ENCODE measurements at regions not wholly inside any gene's neighbourhood (a gene's known extent, or its start where the extent isn't known, plus 50 kb on each side); places are given as distances from the start of the nearest gene placed in this dataset.

DNA sequence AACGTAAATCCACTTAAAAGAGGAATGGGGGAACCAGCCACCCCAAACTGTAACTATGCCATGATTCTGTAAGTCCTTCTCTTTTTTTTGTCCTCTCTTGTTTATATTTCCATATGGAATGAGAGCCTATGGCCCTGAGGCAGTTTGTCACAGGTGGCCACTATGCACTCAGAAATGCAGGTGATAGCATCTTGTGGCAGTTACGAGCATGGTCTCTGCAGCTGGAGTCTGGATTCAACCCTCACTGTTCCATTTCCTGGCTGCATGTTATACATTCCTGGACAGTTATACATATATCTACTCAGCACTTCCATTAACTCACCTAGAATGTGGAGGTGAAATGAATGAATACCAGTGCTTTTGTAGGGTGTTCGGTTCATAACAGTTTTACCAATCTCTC, 291.5 kb upstream of the FANCL start:
- Histone ChIP-seq H3K4me3 (no peak overlapping the region), H3K36me3 (no peaks in the 10 kb centered on the region), H3K9me3 (no peaks in the 10 kb centered on the region), H3K27ac (no peak overlapping the region), H3K4me1 (ENCODE audit: insufficient read depth) (no peaks in the 10 kb centered on the region), H3K27me3 (no peaks in the 10 kb centered on the region)
- 91 to 94% (median 91%) methylated on average over 3 of the region's 3 CpGs for WGBS, 3 donors
- no peak for DNase-seq
- TF ChIP-seq POLR2A (IDR thresholded peaks at IDR 0.05) (no peak), EP300 (IDR thresholded peaks at IDR 0.05) (no peak)
- TF ChIP-seq, protein P1, sequence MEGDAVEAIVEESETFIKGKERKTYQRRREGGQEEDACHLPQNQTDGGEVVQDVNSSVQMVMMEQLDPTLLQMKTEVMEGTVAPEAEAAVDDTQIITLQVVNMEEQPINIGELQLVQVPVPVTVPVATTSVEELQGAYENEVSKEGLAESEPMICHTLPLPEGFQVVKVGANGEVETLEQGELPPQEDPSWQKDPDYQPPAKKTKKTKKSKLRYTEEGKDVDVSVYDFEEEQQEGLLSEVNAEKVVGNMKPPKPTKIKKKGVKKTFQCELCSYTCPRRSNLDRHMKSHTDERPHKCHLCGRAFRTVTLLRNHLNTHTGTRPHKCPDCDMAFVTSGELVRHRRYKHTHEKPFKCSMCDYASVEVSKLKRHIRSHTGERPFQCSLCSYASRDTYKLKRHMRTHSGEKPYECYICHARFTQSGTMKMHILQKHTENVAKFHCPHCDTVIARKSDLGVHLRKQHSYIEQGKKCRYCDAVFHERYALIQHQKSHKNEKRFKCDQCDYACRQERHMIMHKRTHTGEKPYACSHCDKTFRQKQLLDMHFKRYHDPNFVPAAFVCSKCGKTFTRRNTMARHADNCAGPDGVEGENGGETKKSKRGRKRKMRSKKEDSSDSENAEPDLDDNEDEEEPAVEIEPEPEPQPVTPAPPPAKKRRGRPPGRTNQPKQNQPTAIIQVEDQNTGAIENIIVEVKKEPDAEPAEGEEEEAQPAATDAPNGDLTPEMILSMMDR (IDR thresholded peaks at IDR 0.05): no peak
- intact Hi-C loops (cut with DNase I): no loop called here

DNA sequence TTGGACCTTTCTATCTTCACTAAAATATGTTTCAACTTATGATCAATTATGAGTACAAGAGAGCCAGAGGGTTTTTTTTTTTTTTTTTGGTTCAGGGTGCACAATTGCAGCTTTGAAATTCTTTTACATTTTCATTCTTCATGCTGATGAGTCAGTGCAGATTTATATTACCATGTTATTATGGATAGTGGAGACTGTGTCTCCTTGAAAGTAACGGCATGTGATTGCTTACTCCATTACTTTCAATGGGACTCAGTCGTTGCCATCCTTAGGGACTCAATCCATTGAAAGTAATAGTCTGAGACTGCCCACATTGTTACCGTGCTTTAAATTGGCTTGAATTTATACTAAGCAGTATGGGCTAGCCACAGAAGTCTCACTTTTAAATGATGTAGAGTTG, 286.5 kb upstream of the FANCL start:
- Histone ChIP-seq H3K36me3 (no peaks in the 10 kb centered on the region), H3K27me3 (no peaks in the 10 kb centered on the region), H3K9me3 (no peaks in the 10 kb centered on the region), H3K27ac (no peak overlapping the region), H3K4me1 (ENCODE audit: insufficient read depth) (no peaks in the 10 kb centered on the region), H3K4me3 (no peak overlapping the region)
- intact Hi-C loops (cut with DNase I): no loop called here
- TF ChIP-seq POLR2A (IDR thresholded peaks at IDR 0.05): no peak
- no peak for TF ChIP-seq EP300 (IDR thresholded peaks at IDR 0.05)
- TF ChIP-seq, protein P1 (IDR thresholded peaks at IDR 0.05): no peak
- 54 to 77% (median 61%) methylated on average over 3 of the region's 3 CpGs for WGBS, 3 donors
- no peak for DNase-seq

DNA sequence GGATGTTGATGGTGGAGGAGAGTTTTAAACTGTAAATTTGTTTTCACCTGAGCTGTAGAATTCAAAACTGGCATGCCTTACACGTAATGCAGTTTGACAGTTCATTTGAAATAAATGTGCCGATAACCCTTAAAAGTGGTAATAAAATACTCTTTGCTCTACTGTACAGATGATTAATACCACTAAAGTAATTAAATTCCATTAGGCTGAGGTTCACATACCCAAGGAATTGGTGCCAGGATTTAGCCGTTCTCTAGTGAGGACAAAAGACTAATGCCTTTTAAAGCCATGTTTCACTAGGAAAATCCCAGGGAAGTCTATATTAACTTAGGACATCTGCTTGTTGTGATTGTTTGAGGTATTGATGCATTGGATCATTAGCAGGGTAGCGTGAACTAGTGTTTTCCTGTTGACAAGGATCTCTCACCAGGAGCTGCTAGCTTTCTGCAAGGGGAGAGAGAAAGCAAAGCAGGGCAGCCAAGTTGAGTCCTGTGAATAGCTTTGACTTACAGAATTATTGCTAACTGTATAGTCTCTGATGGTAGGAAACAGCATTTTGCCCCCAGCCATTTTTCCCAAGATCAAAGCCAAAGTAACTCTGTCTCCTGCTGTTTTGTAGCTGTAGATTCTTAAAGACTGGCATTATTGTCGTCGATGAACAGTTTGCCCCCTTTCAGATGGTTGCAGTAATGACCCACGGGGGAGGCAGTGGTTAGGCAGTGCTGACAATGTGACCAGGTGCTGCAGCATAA, 280.9 kb upstream of the FANCL start:
- Histone ChIP-seq H3K27me3 (no peaks in the 10 kb centered on the region), H3K4me3 (no peak overlapping the region), H3K36me3 (no peaks in the 10 kb centered on the region), H3K4me1 (ENCODE audit: insufficient read depth) (no peaks in the 10 kb centered on the region), H3K9me3 (no peaks in the 10 kb centered on the region), H3K27ac (no peak overlapping the region)
- intact Hi-C loops (cut with DNase I): no loop called here
- TF ChIP-seq, protein P1 (IDR thresholded peaks at IDR 0.05): no peak
- TF ChIP-seq POLR2A (IDR thresholded peaks at IDR 0.05): no peak
- no peak for TF ChIP-seq EP300 (IDR thresholded peaks at IDR 0.05)
- no peak for DNase-seq
- WGBS, 3 donors: 38 to 47% (median 40%) methylated on average over 7 of the region's 7 CpGs

DNA sequence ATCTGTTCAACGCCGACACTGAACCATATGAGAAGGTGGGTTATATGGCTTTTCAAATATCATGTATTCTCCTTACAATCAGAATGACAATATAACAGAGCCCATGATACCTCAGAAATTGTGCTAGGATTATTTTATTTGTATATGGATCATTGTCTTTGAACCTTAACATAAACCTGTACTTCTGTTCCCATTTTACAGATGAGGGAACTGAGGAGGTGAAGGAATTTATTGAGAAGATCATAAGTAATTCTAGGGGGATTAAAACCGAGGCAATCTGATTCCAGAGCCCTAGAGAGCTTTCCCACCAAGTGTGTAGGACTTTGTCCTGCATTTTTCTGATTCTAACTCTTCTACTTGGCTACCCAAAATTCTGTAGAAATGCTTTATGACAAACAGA, 279.8 kb upstream of the FANCL start:
- TF ChIP-seq EP300 (IDR thresholded peaks at IDR 0.05): no peak
- TF ChIP-seq, protein P1 (IDR thresholded peaks at IDR 0.05): no peak
- TF ChIP-seq POLR2A (IDR thresholded peaks at IDR 0.05): no peak
- no peak for DNase-seq

More for the DNA sequence above, 279.8 kb upstream of the FANCL start:
- no peaks in the 10 kb centered on the region for H3K36me3 ChIP-seq
- no peaks in the 10 kb centered on the region for H3K27me3 ChIP-seq
- H3K27ac ChIP-seq: no peak overlapping the region
- H3K9me3 ChIP-seq: no peaks in the 10 kb centered on the region
- 85 to 88% (median 87%) methylated on average over 3 of the region's 3 CpGs for WGBS, 3 donors
- no peak overlapping the region for H3K4me3 ChIP-seq
- H3K4me1 ChIP-seq (ENCODE audit: insufficient read depth): no peaks in the 10 kb centered on the region
- intact Hi-C loops (cut with DNase I): no loop called here
